ENCODE measurements at regions not wholly inside any gene's neighbourhood (a gene's known extent, or its start where the extent isn't known, plus 50 kb on each side); places are given as distances from the start of the nearest gene placed in this dataset.

DNA sequence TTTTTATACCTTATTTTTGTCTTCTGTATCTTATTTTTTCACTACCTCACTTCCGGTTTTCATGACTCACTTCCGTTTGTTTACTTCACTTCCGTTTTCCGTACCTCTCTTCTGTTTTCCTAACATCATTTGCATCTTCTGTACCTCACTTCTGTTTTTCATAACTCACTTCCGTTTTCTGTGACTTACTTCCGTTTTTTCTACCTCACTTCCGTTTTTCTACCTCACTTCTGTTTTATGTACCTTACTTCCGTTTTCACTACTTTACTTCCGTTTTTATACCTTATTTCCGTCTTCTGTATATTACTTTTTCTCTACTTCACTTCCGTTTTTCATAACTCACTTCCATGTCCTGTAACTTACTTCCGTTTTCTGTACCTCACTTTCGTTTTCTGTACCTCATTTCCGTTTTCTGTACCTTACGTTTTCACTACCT lies 492.5 kb upstream of the AKR1E2 start:
- TF ChIP-seq, protein P1, sequence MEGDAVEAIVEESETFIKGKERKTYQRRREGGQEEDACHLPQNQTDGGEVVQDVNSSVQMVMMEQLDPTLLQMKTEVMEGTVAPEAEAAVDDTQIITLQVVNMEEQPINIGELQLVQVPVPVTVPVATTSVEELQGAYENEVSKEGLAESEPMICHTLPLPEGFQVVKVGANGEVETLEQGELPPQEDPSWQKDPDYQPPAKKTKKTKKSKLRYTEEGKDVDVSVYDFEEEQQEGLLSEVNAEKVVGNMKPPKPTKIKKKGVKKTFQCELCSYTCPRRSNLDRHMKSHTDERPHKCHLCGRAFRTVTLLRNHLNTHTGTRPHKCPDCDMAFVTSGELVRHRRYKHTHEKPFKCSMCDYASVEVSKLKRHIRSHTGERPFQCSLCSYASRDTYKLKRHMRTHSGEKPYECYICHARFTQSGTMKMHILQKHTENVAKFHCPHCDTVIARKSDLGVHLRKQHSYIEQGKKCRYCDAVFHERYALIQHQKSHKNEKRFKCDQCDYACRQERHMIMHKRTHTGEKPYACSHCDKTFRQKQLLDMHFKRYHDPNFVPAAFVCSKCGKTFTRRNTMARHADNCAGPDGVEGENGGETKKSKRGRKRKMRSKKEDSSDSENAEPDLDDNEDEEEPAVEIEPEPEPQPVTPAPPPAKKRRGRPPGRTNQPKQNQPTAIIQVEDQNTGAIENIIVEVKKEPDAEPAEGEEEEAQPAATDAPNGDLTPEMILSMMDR (IDR thresholded peaks at IDR 0.05; ENCODE audit: poor library complexity), result no peak
- no peak for TF ChIP-seq EZH2phosphoT487 (IDR thresholded peaks at IDR 0.05; ENCODE audit: low read depth, severe bottlenecking, unreplicated experiment)
